ENCODE measurements at regions not wholly inside any gene's neighbourhood (a gene's known extent, or its start where the extent isn't known, plus 50 kb on each side); places are given as distances from the start of the nearest gene placed in this dataset.

GRCh38 chr15:93286446-93286845 is 197.4 kb upstream of the RGMA start:
- TF ChIP-seq POLR2A (IDR thresholded peaks at IDR 0.05) (no peak), CTCF (IDR thresholded peaks at IDR 0.05) (no peak)

All from tibial nerve (tissue), 3 donors.